GM08714 (cell line): ENCODE measurements at regions not wholly inside any gene's neighbourhood (a gene's known extent, or its start where the extent isn't known, plus 50 kb on each side); places are given as distances from the start of the nearest gene placed in this dataset.
"Not testable (repeated sequence)": the region's sequence is repeated elsewhere in the genome, so short reads cannot be mapped to it uniquely, and the experiment has no call there.

Source experiments
- H3K4me3 ChIP-seq: fragments of 200-500 bp; sonication (Bioruptor generic); 2 replicates; pipeline ENCODE4 v1.5.1; 2014; ENCODE audit warnings: mild to moderate bottlenecking, low read length, inconsistent platforms
- ZNF274 ChIP-seq: IDR thresholded peaks from 2 replicates; pipeline ENCODE4 v1.6.1; 2012; ENCODE audit warnings: mild to moderate bottlenecking, low read depth, low read length

DNA sequence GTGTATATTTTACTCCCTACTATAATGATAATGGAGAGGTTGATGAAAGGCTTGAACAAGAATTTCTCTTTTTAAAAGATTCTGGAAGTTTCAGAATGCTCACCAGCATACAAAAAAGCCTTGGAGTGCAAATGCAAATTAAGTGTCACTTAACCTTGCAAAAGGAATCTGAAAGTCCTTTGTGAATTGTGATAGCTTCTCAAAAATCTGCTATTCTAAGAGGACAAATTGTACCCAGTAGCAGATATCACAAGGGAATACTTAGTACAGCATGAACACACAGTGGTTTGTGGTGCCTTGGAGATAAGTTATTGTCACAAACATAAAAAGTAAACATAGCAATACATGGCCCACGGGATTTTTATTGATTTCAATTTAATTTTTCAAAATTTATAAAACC, 1208.3 kb upstream of the B3GALT2 start:
- TF ChIP-seq ZNF274, result no peak
- no peak overlapping the region for H3K4me3 ChIP-seq

DNA sequence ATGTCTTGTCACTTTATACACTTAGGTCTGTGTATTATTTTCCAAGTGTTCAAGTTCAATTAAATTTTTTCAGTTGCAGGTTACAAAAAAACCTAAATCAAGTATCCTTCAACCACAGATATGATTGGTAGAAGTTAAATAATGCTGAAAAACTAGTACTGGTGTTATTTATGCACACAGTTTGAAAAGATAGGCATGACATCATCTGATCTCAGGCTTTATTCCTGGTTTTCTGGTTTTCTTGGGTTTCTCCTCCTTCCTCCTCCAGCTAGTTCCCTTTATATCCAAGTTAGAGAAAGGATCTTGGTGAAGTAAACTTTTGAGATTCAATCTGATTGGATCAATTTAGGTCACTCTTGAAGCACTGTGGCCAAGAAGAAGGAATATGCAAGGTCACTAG, 1201.1 kb upstream of the B3GALT2 start:
- H3K4me3 ChIP-seq, result no peak overlapping the region
- no peak for TF ChIP-seq ZNF274

DNA sequence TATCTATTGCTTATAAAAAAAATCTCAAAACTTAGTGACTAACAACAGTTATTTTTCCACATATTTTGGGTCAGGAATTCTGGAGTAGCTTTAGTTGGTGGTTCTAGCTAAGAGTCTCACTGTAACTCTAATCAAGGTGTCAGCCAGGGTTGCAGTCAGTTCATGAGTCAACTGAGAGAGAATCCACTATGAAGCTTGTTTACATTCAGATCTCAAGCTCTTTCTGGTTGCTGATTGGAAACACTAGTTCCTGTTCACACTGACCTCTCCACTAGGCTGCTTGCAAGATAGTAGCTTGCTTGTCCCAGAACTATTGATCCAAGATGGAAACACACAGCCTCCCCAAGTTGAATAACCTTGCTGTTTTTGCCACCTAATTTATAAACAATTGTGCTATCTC, 1192.1 kb upstream of the B3GALT2 start:
- TF ChIP-seq ZNF274, result no peak
- no peak overlapping the region for H3K4me3 ChIP-seq

DNA sequence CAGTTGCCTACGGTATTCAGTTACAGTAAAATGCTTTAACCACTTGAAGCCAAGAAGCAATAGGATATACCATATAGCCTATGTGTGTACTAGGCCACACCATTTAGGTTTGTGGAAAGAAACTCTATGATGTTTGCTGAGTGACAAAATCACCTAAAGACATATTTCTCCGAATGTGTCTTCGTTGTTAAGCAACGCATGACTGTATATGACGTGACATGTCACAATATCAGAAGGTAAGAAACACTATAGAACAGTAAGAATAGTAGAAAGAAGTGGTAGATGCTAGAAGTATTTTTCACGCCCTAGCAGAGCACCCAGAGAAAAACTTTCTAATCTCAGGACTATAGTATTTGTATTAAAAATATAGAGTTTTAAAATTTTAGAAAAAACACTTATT, 1188.2 kb upstream of the B3GALT2 start:
- no peak overlapping the region for H3K4me3 ChIP-seq
- no peak for TF ChIP-seq ZNF274

DNA sequence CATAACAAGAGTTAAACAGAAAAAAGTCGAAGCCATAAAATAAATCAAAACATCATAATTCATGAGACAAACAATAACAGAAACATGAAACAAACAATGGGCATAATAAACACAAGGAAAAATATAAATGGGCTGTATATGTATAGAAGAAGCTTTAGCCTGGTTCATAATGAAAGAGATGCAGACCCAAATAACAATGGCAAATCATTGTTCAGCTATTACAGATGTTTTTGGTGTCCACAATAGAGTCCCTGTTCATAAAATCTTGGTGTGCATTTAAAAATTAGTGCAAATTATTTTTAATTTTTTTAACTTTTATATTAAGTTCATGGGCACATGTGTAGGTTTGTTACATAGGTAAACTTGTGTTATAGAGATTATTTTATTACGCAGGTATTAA, 1185.9 kb upstream of the B3GALT2 start:
- no peak overlapping the region for H3K4me3 ChIP-seq
- no peak for TF ChIP-seq ZNF274

DNA sequence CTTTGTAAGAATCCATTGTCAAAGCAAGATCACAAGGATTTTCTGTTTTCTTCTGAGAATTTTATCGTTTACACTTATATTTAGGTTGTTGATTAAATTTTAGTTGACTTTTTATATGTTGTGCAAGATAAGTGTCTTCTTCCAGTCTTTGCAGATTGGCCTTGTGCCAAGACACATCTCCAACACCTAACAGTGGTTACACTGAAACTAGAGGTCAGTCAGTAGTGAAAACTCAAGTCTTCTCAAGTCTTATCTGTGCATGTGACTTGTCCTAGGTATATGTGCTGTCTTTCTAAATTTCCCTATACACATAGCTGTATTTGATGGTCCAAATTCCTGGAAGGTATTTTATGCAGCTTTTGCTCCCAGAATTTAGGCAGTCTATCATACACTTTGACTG, 1183.2 kb upstream of the B3GALT2 start:
- no peak for TF ChIP-seq ZNF274
- H3K4me3 ChIP-seq, result no peak overlapping the region

DNA sequence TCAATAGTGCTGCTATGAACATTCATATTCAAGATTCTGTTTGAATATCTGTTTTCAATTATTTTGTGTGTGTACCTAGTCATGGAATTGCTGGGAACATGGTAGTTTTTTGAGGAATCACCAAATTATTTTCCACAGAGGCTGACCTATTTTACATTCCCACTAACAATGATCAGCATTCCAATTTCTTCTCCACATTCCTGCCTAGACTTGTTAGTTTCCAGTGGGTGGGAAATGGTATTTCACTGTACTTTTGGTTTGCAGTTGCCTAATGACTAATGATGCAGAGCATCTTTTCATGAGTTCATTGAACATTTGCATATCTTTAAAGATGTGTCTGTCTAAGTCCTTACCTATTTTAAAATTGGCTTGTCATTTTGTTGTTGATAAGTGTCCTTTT, 1182.6 kb upstream of the B3GALT2 start:
- H3K4me3 ChIP-seq, result no peak overlapping the region
- no peak for TF ChIP-seq ZNF274

DNA sequence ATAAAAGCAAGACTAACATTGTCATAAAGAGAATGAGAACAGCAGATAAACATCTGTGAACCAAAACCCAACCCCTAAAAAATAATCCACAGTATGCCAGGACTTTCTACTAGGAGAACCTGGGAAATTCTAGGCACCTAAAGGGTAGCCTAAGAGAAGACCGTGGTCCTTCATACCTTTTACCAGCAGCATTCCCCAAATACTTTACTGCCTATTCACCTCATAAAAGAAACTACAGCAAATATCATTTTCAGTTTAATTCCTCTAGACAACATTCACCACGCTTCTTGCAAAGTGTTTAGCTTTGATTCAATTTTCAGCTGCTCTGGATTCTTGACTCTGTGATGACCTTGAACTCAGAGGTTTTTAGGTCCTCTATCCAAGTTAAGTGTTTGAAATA, 1180.7 kb upstream of the B3GALT2 start:
- H3K4me3 ChIP-seq, result no peak overlapping the region
- TF ChIP-seq ZNF274, result no peak

DNA sequence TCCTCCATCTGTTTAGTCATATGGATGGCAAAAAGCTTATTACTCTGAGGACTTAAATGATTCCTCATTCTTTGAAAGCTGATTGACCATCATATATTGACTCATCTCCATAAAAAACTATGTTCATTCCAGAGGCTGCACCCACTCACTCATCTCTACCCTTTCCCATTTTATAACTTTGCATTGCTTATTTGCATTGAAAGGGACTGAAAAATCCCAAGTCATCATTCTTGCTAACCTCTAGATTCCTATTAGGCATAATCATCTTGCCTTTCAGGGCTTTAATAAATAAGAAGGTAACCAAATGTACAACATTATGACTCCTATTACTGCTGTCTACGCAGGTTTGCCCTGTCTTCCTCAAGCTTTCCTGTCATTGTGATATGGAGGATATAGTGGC, 1180.3 kb upstream of the B3GALT2 start:
- no peak overlapping the region for H3K4me3 ChIP-seq
- TF ChIP-seq ZNF274, result no peak

DNA sequence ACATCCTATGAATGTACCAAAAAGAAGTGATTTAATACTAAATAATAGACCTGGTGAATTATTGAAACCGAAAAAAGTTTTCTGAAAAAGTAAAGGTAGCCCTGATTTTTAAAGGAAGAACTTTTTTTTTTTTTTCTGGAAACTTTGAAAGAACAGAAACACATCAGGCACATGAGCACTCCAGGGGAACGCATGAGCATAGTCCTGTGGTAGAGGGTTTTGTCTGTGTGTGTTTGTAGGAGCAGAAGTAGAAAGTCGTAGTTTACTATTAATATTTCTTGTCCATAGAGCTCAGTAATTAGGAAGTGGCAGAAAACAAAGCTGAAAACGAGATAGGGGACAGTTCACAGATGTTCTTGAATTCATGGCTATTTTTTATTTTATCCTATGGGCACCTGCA, 1175.9 kb upstream of the B3GALT2 start:
- no peak for TF ChIP-seq ZNF274

DNA sequence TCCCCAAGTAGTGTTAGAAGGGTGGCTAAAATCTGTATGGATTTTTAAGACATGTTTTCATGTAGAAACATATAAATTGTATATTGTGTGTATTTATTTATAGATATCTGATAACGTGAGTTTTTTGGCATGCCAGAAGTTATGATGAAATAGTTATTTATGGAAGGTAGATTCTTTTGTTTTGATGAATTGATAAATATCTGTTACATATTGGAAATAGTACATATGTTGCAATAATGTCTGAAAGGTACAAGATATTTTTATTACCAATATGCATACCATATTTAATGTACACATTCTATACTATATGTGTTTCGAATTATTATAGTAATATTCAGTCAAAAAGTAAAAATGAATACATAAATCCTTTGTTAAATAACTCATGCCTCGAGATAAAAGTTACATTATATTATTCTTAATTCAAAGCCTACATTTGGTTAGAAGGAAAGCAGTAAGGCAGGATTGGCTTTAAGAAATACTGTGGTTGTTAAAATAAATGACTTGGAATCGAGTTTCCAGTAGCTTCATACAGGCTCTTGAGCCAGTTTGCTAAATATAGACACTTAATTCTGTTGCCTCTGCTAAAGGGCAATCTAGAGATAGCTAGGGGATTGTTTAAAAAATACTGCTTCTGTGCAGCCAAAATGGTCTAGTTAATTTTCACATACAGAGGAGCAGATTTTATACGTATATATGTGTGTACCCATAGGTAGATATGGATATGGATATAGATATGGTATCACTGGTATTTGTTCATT, 1175.1 kb upstream of the B3GALT2 start:
- no peak for TF ChIP-seq ZNF274
- no peak overlapping the region for H3K4me3 ChIP-seq

More for the DNA sequence above, 1175.9 kb upstream of the B3GALT2 start:
- H3K4me3 ChIP-seq, result no peak overlapping the region

DNA sequence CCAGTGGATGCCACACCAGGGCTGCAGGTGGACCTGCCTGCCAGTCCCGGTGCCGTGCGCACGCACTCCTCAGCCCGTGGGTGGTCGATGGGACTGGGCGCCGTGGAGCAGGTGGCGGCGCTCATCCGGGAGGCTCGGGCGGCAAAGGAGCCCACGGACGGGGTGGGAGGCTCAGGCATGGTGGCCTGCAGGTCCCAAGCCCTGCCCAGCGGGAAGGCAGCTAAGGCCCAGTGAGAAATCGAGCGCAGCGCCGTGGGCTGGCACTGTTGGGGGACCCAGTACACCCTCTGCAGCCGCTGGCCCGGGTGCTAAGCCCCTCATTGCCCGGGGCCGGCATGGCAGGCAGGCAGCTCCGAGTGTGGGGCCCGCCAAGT, 1171.8 kb upstream of the B3GALT2 start:
- H3K4me3 ChIP-seq, result no peak overlapping the region
- no peak for TF ChIP-seq ZNF274

DNA sequence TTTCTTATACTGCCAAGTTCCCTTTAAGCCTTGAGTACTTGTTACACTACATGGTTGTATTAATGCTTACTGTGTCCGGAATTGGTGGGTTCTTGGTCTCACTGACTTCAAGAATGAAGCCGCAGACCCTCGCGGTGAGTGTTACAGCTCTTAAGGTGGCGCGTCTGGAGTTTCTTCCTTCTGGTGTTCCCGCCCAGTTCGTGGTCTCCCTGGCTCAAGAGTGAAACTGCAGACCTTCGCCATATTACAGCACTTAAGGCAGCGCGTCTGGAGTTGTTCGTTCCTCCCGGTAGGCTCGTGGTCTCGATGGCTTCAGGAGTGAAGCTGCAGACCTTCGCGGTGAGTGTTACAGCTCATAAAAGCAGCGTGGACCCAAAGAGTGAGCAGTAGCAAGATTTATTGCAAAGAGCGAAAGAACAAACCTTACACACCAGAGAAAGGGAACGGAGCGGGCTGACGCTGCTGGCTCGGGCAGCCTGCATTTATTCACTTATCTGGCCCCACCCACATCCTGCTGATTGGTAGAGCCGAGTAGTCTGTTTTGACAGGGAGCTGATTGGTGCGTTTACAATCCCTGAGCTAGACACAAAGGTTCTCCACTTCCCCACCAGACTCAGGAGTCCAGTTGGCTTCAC, 1171.3 kb upstream of the B3GALT2 start:
- not testable (repeated sequence) for H3K4me3 ChIP-seq

DNA sequence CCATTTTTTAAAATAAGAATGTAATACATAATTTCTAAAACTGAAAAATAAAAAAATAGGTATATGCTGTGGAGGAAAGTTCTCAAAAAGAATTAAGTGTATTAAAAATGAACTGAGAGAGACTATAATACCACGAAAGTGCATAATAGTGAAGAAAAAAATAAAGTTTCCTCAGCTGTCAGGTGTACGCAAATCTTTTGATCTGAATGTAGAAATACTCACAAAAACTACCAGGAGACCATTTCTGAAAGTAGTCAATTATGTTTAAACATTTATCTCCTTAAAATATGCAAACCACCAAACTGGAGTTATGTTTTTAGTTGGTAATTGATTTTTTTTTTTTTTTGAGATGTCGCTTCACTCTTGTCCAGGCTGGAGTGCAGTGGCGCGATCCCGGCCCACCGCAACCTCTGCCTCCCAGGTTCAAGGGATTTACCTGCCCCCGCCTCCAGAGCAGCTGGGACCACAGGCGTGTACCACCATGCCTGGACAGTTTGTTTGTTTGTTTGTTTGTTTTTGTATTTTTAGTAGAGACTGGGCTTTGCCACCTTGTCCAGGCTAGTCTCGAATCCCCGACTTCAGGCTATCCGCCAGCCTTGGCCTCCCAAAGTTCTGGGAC, 1169.2 kb upstream of the B3GALT2 start:
- H3K4me3 ChIP-seq, result no peak overlapping the region
- TF ChIP-seq ZNF274, result no peak

DNA sequence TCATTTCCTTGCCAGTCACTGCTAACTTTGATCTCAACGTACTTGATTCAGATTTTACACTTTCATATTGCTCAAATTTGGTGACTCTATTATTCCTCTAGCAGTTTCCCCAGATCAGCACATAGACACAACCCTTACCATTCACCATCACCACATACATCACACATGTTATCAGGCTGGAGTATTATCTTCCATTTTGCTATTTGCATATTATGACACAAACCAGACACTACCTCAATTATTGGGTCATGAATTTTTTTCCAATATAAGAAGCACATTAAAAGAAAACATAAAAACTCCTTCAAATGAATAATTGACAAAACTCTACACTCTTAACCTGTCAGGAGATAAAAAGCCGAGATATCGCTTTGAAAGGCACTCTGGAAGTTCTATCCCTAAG, 1166.7 kb upstream of the B3GALT2 start:
- TF ChIP-seq ZNF274, result no peak

More for the DNA sequence above, 1166.7 kb upstream of the B3GALT2 start:
- no peak overlapping the region for H3K4me3 ChIP-seq
